HuH-7 (cell line): ENCODE measurements at regions not wholly inside any gene's neighbourhood (a gene's known extent, or its start where the extent isn't known, plus 50 kb on each side); places are given as distances from the start of the nearest gene placed in this dataset.
A peak's percentile ranks its signal among the peaks of the same experiment; 100 is the strongest.
"Not testable (repeated sequence)": the region's sequence is repeated elsewhere in the genome, so short reads cannot be mapped to it uniquely, and the experiment has no call there.

Experiments
- DNase-seq: peaks from one replicate; pipeline ENCODE4 v3.0.0; 2011; ENCODE audit warnings: low spot score

- no peak for DNase-seq
Measured at GRCh38 chr22:46040471-46041465, 63.8 kb upstream of the WNT7B start.

- no peak for DNase-seq
Measured at GRCh38 chr22:46041642-46042041, 64.7 kb upstream of the WNT7B start.

- no peak for DNase-seq
Measured at GRCh38 chr22:46042786-46043185, 65.8 kb upstream of the WNT7B start.

DNA sequence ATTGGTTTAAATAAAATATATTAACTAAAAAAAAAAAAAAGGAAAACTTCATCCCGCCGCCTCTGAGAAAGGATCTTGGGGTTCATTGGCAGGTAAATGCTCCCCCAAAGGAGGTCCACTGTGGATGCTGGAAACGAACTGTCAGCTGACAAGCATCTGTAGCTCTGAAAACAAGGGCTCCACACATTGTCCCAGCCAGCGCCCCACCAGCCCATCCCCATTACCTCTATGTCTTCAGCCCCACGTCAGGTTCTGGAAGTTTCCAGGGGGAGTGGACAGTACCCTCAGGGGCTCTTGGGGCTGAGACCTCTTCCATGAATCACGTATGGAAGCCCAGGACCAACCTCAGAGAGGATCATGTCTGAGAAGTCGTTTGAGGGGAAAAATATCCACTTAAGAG lies 66.4 kb upstream of the WNT7B start:
- DNase-seq: no peak

DNA sequence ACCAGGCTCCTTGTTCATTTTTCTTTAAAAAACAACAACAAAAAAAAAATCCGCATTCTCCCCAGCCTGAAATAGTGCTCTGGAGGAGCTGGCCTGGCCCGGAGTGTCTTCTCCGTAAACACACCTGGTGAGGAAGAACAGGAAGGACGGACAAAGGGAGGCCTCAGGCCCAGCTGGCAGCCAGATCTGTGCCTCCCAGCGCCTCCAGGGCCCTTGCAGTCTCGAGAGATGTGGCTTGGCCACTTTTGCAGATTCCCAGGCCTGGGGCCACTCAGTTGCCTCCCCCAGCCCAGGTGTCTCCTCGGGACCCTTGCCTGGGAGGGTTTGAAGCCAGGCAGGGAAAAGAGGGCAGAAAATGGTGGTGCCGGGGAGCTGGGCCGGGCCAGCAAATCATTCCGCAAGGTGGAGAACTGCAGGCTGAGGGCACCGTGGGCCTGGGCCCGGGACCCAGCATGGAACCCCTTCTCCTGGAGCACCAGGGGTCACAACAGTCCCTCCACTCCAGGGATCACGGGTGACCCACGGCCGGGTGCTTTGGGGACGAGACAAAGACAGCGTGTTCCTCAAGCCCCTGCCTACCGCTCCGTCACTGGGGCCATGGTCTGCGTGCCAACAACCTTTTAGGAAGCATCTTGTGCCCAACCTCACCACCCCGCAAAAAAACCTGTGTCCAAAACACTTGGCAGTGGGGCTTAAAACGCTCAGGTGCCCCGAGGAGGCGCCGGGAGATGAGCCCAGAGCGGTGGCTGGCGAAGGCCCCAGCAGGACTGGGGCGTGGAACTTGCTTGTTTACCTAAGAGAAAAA lies 67.1 kb upstream of the WNT7B start:
- no peak for DNase-seq

DNA sequence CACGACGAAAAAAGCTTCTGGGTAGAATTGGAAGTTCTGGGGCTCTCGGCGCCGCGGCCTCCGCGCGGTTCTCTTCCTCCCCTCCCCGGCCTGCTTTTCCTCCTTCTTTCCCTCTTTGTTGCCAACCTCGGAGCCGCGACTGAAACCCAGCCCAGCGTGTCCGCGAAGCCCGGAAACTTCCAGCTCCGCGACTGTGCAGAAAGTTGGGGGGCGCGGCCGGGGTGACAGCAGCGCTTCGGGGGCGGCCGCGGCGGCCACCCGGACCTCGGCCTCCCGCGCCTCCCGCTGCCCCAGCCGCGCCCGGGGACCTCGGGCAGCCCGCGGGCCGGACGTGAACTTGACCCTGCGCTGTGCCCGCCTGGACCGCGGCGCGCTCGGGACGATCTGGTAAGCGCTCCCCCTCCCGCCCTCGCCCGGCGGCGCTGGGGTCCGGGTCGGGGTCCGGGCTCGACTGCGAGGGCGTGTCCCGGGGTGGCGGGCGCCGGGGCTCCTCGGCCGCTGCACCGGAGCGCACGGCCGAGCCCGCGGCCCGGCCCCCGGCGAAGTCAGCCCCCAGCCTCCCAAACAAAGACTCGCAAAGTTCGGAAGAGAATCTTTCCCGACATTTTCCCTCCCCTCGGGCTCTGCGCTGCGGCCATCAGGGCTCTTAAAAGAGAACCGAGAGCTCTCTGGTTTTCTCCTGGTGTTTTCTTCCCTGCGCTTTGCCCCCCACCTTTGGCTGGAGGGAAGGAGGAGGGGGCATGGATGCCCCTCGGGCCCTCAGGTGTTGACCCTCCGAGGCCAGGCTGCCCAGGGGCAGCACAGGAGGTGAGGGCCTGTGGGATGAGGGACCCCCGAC lies 67.9 kb upstream of the WNT7B start:
- no peak for DNase-seq

GRCh38 chr22:46045459-46046298 lies 68.7 kb upstream of the WNT7B start:
- no peak for DNase-seq

DNA sequence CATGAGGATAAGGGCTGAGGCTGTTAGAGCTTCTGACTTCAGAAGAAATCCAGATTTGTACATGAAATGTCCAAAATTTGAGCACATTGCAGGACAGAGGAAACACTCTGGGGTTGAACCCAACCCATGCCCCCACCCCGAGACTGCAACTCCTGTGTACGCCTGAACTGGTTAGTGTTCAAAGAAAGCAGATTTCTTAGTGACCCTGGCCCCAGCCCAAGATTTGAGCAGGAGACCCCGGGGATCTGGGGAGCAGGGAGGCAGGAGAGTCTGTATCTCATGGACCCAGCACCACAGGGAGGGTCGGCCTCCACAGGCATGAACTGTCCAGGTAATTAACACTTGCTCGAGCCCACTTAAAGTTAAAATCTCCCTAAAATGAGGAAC lies 69.3 kb upstream of the WNT7B start:
- DNase-seq: no peak

DNA sequence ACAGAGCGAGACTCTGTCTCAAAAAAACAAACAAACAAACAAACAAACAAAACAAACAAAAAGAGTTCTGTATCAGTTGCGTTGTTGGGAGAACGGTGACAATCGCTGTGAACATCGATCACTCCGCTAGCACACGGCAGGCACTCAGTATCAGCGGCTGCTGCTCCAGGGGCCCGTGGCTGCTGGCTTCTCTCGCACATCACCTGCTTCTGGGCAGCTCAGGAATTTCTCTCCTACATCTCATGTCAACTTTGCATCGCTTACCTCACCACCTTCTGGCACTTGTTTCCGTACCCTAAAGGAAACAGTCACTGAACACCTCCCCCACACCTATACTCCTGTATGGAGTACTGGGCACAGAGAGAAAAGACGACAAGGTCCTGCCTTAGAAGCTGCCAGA lies 70.3 kb upstream of the WNT7B start:
- DNase-seq: no peak

DNA sequence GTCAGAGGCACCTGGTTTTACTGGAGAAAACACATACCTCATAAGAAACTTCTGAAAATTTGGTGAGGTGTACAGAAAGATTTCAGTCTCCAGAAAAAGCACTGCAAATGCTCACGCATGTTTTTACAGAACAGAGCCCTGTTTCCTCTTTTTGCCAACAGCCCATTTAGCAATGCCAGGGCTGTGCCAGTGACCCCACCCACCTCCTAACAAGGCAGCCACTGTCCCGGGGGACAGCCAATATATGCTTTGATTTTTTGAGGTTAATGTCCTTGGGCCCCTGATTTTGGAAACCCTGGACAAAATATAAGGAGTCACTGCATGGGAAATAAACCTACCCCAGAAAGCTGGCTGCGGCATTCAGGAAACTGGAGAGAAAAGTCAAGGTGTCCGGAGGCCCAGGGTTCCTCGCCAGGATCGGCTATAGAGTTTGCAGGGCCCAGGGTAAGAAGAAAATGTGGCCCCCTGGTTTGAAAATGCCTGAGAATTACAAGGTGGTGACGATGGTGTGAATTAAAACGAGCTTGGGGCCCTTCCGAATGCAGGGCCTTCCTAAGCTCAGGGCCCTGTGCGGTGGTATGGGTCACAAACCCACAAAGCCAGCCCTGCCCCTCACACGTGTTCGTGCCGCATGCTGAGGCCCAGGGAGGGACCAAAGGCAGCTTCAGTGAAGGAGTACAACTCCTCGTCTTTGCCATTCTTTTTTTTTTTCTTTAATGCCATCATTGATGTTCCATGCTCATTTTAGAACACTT lies 71.1 kb upstream of the WNT7B start:
- no peak for DNase-seq

GRCh38 chr22:46048661-46049060 lies 71.7 kb upstream of the WNT7B start:
- not testable (repeated sequence) for DNase-seq

- DNase-seq: no peak
Measured at GRCh38 chr22:46049726-46050450, 72.9 kb upstream of the WNT7B start.

DNA sequence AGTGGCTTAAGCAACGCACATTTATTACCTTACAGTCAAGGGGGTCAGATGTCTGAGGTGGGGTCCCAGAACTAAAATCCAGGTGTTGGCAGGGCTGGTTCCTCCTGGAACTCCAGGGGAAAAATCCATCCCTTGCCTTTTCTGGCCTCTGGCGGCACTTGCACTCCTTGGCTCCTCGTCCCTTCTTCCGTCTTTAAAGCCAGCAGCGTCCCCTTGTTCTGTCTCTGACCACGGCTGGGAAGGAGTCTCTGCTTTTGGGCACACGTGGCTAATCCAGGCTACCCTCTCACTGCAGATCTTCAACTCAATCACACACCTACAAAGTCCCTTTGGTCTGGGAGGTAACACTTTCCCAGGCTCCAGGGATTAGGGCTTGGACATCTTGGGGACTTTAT lies 73.5 kb upstream of the WNT7B start:
- DNase-seq: no peak

GRCh38 chr22:46050916-46051614 lies 74.1 kb upstream of the WNT7B start:
- DNase-seq: no peak

DNA sequence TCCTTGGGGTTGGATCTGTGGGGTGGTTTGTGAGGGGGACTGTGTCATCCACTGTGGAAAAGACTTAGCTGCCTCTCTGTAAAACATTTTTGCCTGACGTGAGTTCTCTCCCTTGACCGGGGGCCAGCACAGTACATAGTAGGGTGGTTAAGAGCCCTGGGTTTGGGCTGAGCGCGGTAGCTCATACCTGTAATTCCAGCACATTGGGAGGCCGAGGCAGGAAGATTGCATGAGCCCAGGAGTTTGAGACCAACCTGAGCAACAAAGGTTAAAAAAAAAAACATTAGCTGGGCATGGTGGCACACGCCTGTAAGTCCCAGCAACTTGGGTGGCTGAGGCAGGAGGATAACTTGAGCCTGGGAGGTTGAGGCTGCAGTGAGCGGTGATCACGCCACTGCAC lies 74.7 kb upstream of the WNT7B start:
- DNase-seq: no peak

- DNase-seq: no peak
Measured at GRCh38 chr22:46052331-46052771, 75.4 kb upstream of the WNT7B start.

GRCh38 chr22:46052801-46053562 lies 76.0 kb upstream of the WNT7B start:
- peak; percentile 68 for DNase-seq

DNA sequence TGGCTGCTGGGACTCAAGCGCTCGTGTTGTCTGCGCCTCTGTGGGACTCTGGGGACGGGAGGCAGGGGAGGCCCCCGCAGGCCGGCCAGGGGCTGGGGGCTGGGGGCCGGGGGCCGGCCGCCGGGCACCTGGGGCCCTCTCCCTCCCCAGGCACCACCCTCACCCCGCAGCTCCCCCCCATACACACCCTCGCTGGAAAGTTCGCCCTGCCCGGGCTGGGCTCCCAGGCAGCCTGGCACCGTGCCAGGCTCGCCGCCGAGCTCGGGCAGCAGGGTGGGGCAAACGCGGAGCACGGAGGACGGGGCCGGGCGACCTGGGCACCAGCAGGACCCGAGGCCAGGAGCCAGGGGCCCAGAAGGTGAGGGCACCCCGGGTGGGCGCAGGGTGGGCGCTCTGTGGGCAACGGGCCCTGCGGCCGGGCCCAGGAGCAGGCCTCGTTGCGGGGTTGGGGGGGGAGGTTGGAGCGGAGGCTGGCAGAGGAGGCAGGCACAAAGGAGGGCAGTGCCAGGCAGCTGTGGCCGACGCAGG lies 76.7 kb upstream of the WNT7B start:
- peak; percentile 77 for DNase-seq
